ENCODE measurements at regions not wholly inside any gene's neighbourhood (a gene's known extent, or its start where the extent isn't known, plus 50 kb on each side); places are given as distances from the start of the nearest gene placed in this dataset.

- TF ChIP-seq CTCF (IDR thresholded peaks at IDR 0.05; ENCODE audit: insufficient read depth, low read length), result no peak
- H3K4me3 ChIP-seq (ENCODE audit: low read depth, low read length), result no peak overlapping the region
- no peak for DNase-seq (ENCODE audit: low read depth)
Measured at GRCh38 chr4:178871476-178871875, 1429.2 kb upstream of the AGA start.

GRCh38 chr4:178881937-178882336 is 1439.7 kb upstream of the AGA start:
- no peak for DNase-seq (ENCODE audit: low read depth)
- H3K4me3 ChIP-seq (ENCODE audit: low read depth, low read length), result no peak overlapping the region
- TF ChIP-seq CTCF (IDR thresholded peaks at IDR 0.05; ENCODE audit: insufficient read depth, low read length), result no peak

GRCh38 chr4:178894126-178894525 is 1451.9 kb upstream of the AGA start:
- TF ChIP-seq CTCF (IDR thresholded peaks at IDR 0.05; ENCODE audit: insufficient read depth, low read length), result no peak
- DNase-seq (ENCODE audit: low read depth), result no peak
- H3K4me3 ChIP-seq (ENCODE audit: low read depth, low read length), result no peak overlapping the region

- no peak overlapping the region for H3K4me3 ChIP-seq (ENCODE audit: low read depth, low read length)
- DNase-seq (ENCODE audit: low read depth), result no peak
- no peak for TF ChIP-seq CTCF (IDR thresholded peaks at IDR 0.05; ENCODE audit: insufficient read depth, low read length)
Measured at GRCh38 chr4:178899084-178899483, 1456.8 kb upstream of the AGA start.

- no peak for DNase-seq (ENCODE audit: low read depth)
- TF ChIP-seq CTCF (IDR thresholded peaks at IDR 0.05; ENCODE audit: insufficient read depth, low read length), result no peak
- H3K4me3 ChIP-seq (ENCODE audit: low read depth, low read length), result no peak overlapping the region
Measured at GRCh38 chr4:178917756-178918155, 1475.5 kb upstream of the AGA start.

GRCh38 chr4:178937130-178937529 is 1494.9 kb upstream of the AGA start:
- no peak overlapping the region for H3K4me3 ChIP-seq (ENCODE audit: low read depth, low read length)
- TF ChIP-seq CTCF (IDR thresholded peaks at IDR 0.05; ENCODE audit: insufficient read depth, low read length), result no peak
- DNase-seq (ENCODE audit: low read depth), result no peak

- no peak for TF ChIP-seq CTCF (IDR thresholded peaks at IDR 0.05; ENCODE audit: insufficient read depth, low read length)
- DNase-seq (ENCODE audit: low read depth), result no peak
- H3K4me3 ChIP-seq (ENCODE audit: low read depth, low read length), result no peak overlapping the region
Measured at GRCh38 chr4:178941975-178942374, 1499.7 kb upstream of the AGA start.
